Peyer's patch (tissue), 4 donors: ENCODE measurements at regions not wholly inside any gene's neighbourhood (a gene's known extent, or its start where the extent isn't known, plus 50 kb on each side); places are given as distances from the start of the nearest gene placed in this dataset.

ENCODE experiments used
- CTCF ChIP-seq, 6 experiments: fragments of 450-650 bp in 4 of 6; fragments of 200-600 bp in 2 of 6; sonication (generic) in 1 of 6; IDR thresholded peaks; one replicate each; pipeline ENCODE4 v1.5.1; 2017 to 2019; ENCODE audit warnings: antibody characterized with exemption in 6 of 6, mild to moderate bottlenecking in 3 of 6, moderate library complexity in 1 of 6
- POLR2A ChIP-seq, 2 donors: fragments of 450-650 bp; IDR thresholded peaks; one replicate each; pipeline ENCODE4 v1.5.1; 2017; ENCODE audit warnings: antibody characterized with exemption in 2 of 2, mild to moderate bottlenecking in 2 of 2, moderate library complexity in 2 of 2

- TF ChIP-seq CTCF (IDR thresholded peaks at IDR 0.05) (no peak), POLR2A (IDR thresholded peaks at IDR 0.05) (no peak)
Observed at GRCh38 chr14:95808371-95808770, 68.3 kb upstream of the TUNAR start.
